Thyroid gland (tissue), 4 donors: ENCODE measurements at regions not wholly inside any gene's neighbourhood (a gene's known extent, or its start where the extent isn't known, plus 50 kb on each side); places are given as distances from the start of the nearest gene placed in this dataset.

Source experiments
- POLR2A ChIP-seq, 2 donors: fragments of 450-650 bp; IDR thresholded peaks; one replicate each; pipeline ENCODE4 v1.6.1; 2017; ENCODE audit warnings: antibody characterized with exemption in 2 of 2, mild to moderate bottlenecking in 2 of 2, moderate library complexity in 1 of 2
- TF ChIP-seq, protein P1 (sequence below), 6 experiments: fragments of 200-600 bp in 3 of 6; fragments of 450-650 bp in 3 of 6; sonication (generic) in 3 of 6; IDR thresholded peaks; one replicate each; pipeline ENCODE4 v1.5.1; 2016 to 2019; ENCODE audit warnings: antibody characterized with exemption in 6 of 6, mild to moderate bottlenecking in 2 of 6, inconsistent platforms in 1 of 6, moderate library complexity in 1 of 6

DNA sequence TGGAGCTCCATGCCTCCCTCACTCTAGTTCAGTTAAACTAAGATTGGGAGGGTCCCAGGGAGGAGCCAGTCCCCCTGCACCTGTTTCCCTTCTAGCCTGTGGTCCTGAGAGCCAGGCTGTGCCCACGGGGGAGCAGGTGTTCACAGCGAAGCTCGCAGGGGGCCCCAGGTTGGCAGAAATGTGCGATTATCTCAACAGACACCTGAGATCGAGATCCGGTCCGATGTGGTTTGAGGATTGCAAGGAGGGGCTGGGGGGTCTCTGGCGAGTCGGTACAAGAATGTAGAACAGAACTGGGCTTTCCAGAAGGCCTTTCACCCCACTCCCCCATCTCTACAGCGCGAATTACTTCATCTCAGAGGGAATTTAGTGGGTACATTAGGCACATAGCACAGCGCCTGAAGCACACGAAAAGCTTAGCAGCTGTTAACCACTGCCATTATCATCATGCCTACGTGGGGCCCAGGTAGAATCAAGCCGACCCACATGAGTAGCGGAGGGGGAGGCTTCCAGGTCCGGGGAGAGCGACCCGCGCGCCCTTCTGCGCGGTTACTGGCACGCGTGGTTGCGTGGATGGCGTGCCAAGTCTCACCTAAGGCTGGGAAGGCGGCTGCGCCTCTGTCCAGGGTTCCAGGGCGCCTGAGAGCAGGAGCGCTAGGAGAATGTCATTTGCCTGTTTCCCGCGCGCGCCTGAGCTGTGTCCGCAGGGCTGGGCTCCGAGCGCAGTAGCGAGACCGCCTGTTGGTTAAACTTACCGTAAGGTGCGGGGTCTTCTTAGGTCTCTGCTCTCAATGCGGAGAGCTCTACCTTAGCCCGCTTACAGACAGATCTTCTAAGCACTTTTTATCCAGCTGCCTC lies 1539.5 kb upstream of the TMEM132C start:
- TF ChIP-seq, protein P1, sequence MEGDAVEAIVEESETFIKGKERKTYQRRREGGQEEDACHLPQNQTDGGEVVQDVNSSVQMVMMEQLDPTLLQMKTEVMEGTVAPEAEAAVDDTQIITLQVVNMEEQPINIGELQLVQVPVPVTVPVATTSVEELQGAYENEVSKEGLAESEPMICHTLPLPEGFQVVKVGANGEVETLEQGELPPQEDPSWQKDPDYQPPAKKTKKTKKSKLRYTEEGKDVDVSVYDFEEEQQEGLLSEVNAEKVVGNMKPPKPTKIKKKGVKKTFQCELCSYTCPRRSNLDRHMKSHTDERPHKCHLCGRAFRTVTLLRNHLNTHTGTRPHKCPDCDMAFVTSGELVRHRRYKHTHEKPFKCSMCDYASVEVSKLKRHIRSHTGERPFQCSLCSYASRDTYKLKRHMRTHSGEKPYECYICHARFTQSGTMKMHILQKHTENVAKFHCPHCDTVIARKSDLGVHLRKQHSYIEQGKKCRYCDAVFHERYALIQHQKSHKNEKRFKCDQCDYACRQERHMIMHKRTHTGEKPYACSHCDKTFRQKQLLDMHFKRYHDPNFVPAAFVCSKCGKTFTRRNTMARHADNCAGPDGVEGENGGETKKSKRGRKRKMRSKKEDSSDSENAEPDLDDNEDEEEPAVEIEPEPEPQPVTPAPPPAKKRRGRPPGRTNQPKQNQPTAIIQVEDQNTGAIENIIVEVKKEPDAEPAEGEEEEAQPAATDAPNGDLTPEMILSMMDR (IDR thresholded peaks at IDR 0.05) = no peak
- TF ChIP-seq POLR2A (IDR thresholded peaks at IDR 0.05) = no peak
